Hepatocyte (in vitro differentiated cells): ENCODE measurements at regions not wholly inside any gene's neighbourhood (a gene's known extent, or its start where the extent isn't known, plus 50 kb on each side); places are given as distances from the start of the nearest gene placed in this dataset.
A peak's percentile ranks its signal among the peaks of the same experiment; 100 is the strongest.

Source experiments
- DNase-seq: peaks from one replicate; pipeline ENCODE4 v3.0.0-alpha.2; 2016; ENCODE audit warnings: low spot score
- H2AFZ ChIP-seq: fragments of 200-600 bp; sonication (generic); 2 replicates; pipeline ENCODE4 v1.6.0; 2016; ENCODE audit warnings: antibody characterized with exemption, mild to moderate bottlenecking
- H3K27ac ChIP-seq: fragments of 200-600 bp; sonication (generic); 2 replicates; pipeline ENCODE4 v1.5.1; 2016; ENCODE audit warnings: mild to moderate bottlenecking
- H3K27me3 ChIP-seq: fragments of 200-600 bp; sonication (generic); 2 replicates; pipeline ENCODE4 v1.6.1; 2016
- H3K36me3 ChIP-seq: fragments of 200-600 bp; sonication (generic); replicated peaks from 2 replicates; pipeline ENCODE4 v1.5.1; 2016; ENCODE audit warnings: low read depth; ENCODE audit not compliant: insufficient read depth
- H3K4me1 ChIP-seq: fragments of 200-600 bp; sonication (generic); 2 replicates; pipeline ENCODE4 v1.5.1; 2016; ENCODE audit warnings: mild to moderate bottlenecking, moderate library complexity; ENCODE audit not compliant: insufficient read depth
- H3K4me2 ChIP-seq: fragments of 200-600 bp; sonication (generic); 2 replicates; pipeline ENCODE4 v1.6.0; 2016
- H3K4me3 ChIP-seq: fragments of 200-600 bp; sonication (generic); 2 replicates; pipeline ENCODE4 v1.5.1; 2016; ENCODE audit warnings: mild to moderate bottlenecking
- H3K79me2 ChIP-seq: fragments of 200-600 bp; sonication (generic); 2 replicates; pipeline ENCODE4 v1.6.0; 2017; ENCODE audit warnings: mild to moderate bottlenecking
- H3K9me2 ChIP-seq: fragments of 200-600 bp; sonication (generic); replicated peaks from 2 replicates; pipeline ENCODE4 v1.6.0; 2017; ENCODE audit warnings: mild to moderate bottlenecking; ENCODE audit not compliant: insufficient read depth
- H3K9me3 ChIP-seq: fragments of 200-600 bp; sonication (generic); 2 replicates; pipeline ENCODE4 v1.5.1; 2016; ENCODE audit warnings: low read depth, mild to moderate bottlenecking
- H4K20me1 ChIP-seq: fragments of 200-600 bp; sonication (generic); 2 replicates; pipeline ENCODE4 v1.6.0; 2016; ENCODE audit warnings: mild to moderate bottlenecking; ENCODE audit not compliant: insufficient read depth, poor library complexity, severe bottlenecking
- CTCF ChIP-seq: fragments of 200-600 bp; sonication (generic); IDR thresholded peaks from 2 replicates; pipeline ENCODE4 v1.5.1; 2016; ENCODE audit warnings: antibody characterized with exemption, mild to moderate bottlenecking; ENCODE audit not compliant: poor library complexity
- EZH2 ChIP-seq: fragments of 200-600 bp; sonication (generic); IDR thresholded peaks from 2 replicates; pipeline ENCODE4 v1.6.1; 2016; ENCODE audit warnings: antibody characterized with exemption, mild to moderate bottlenecking, borderline replicate concordance
- EZH2phosphoT487 ChIP-seq: fragments of 200-600 bp; sonication (generic); IDR thresholded peaks from one replicate; pipeline ENCODE4 v1.6.1; 2018; ENCODE audit warnings: antibody characterized with exemption, mild to moderate bottlenecking, low read depth, moderate library complexity; ENCODE audit not compliant: unreplicated experiment, severe bottlenecking
- WGBS: methylation state at CpG from one replicate; pipeline ENCODE4 v1.1.6; 2016; ENCODE audit warnings: low lambda C conversion rate; ENCODE audit errors: missing lambda C conversion rate; 5-methylcytosine and 5-hydroxymethylcytosine counted together

DNA sequence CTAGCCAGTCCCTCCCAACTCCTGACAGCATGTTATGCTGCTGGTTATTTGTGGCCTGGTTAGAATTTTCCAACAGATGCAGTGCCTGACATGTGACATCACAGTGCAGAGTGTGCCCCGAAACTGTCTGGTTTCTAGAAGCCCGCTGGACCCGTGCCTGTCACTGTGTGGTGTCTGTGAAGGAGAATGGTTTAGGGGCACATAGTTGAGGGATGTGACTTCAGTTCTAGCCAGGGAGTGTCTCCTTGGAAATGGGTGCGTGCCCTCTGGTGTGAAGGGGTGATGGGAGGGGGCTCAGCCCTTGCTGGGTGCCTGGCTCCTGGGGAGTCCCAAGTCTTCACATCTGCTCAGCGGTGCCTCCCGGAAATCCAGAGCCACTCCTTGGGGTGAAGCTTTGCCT, 303.6 kb downstream of the GLRX3 start:
- no peak for DNase-seq
- Histone ChIP-seq H3K79me2 (no peaks in the 10 kb centered on the region), H2AFZ (no peak overlapping the region), H3K27me3 (no peaks in the 10 kb centered on the region), H3K4me2 (no peak overlapping the region), H3K27ac (no peak overlapping the region), H3K4me3 (no peak overlapping the region), H3K36me3 (no peaks in the 10 kb centered on the region), H3K9me2 (no peaks in the 10 kb centered on the region), H4K20me1 (no peaks in the 10 kb centered on the region), H3K9me3 (no peaks in the 10 kb centered on the region), H3K4me1 (no peaks in the 10 kb centered on the region)
- WGBS, result 91% methylated on average over 6 of the region's 6 CpGs
- TF ChIP-seq EZH2phosphoT487, result no peak
- TF ChIP-seq CTCF, result no peak
- no peak for TF ChIP-seq EZH2

- WGBS, result 95% methylated on average over 5 of the region's 5 CpGs
- DNase-seq, result no peak
- H3K79me2 ChIP-seq, result no peaks in the 10 kb centered on the region
- H4K20me1 ChIP-seq, result no peaks in the 10 kb centered on the region
- H3K27me3 ChIP-seq, result no peaks in the 10 kb centered on the region
- H3K27ac ChIP-seq, result no peak overlapping the region
- no peaks in the 10 kb centered on the region for H3K9me3 ChIP-seq
- TF ChIP-seq EZH2 (no peak), EZH2phosphoT487 (no peak), CTCF (no peak)
- H3K4me3 ChIP-seq, result no peak overlapping the region
- no peaks in the 10 kb centered on the region for H3K4me1 ChIP-seq
- H3K4me2 ChIP-seq, result no peak overlapping the region
- no peaks in the 10 kb centered on the region for H3K9me2 ChIP-seq
- H2AFZ ChIP-seq, result no peak overlapping the region
- no peaks in the 10 kb centered on the region for H3K36me3 ChIP-seq
These were observed 304.3 kb downstream of the GLRX3 start for GRCh38 chr10:130440494-130440893.

DNA sequence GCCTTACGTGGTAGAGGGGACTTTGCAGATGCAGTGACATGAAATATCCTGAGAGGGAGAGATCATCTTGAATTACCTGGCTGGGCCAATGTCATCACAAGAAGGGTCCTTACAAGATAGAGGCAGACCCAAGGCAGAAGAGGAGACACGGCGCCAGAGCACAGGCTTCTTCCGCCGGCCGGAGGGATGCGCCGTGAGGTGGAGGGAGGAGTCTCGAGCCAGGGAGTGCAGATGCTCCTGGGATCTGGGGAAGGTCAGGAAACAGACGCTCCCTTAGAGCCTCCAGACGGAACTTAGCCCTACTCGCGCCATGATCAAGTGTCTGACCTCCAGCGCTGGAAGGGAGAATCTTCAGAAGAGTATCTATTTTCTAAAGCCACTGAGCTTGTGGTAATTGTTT, 304.8 kb downstream of the GLRX3 start:
- Histone ChIP-seq H3K4me2 (no peak overlapping the region), H3K9me2 (no peaks in the 10 kb centered on the region), H3K4me1 (no peaks in the 10 kb centered on the region), H3K27me3 (no peaks in the 10 kb centered on the region), H3K9me3 (no peaks in the 10 kb centered on the region), H3K79me2 (no peaks in the 10 kb centered on the region), H3K4me3 (no peak overlapping the region), H4K20me1 (no peaks in the 10 kb centered on the region), H3K27ac (no peak overlapping the region), H2AFZ (no peak overlapping the region), H3K36me3 (no peaks in the 10 kb centered on the region)
- 72% methylated on average over 14 of the region's 14 CpGs for WGBS
- DNase-seq, result no peak
- TF ChIP-seq EZH2phosphoT487 (no peak), CTCF (no peak), EZH2 (no peak)

DNA sequence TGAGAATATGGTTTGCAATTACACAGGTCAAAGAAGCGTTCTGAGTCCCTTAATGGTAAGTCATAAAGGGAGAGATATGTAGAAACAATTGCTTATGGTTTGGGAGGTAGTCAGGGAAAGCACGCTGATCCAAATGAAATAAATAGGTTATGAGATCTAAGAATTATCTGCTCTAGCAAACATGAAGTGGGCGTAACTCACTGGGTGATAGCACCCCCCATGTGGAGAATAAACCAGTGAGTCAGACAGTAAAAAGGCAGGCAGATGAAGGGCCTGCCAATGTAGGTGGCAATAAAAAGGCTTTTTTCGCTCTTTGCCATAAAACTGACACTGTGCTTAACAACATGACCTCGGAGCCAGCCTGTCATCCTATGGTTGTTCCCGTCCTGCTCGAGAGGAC, 306.9 kb downstream of the GLRX3 start:
- Histone ChIP-seq H3K9me2 (no peaks in the 10 kb centered on the region), H2AFZ (no peak overlapping the region), H3K9me3 (no peaks in the 10 kb centered on the region), H3K79me2 (no peaks in the 10 kb centered on the region), H3K36me3 (no peaks in the 10 kb centered on the region), H3K4me2 (no peak overlapping the region), H3K4me1 (no peaks in the 10 kb centered on the region), H3K4me3 (no peak overlapping the region), H4K20me1 (no peaks in the 10 kb centered on the region), H3K27me3 (no peaks in the 10 kb centered on the region), H3K27ac (no peak overlapping the region)
- TF ChIP-seq CTCF (no peak), EZH2phosphoT487 (no peak), EZH2 (no peak)
- peak; percentile 49 for DNase-seq
- 55% methylated on average over 7 of the region's 7 CpGs for WGBS
